ENCODE measurements at regions not wholly inside any gene's neighbourhood (a gene's known extent, or its start where the extent isn't known, plus 50 kb on each side); places are given as distances from the start of the nearest gene placed in this dataset.

DNA sequence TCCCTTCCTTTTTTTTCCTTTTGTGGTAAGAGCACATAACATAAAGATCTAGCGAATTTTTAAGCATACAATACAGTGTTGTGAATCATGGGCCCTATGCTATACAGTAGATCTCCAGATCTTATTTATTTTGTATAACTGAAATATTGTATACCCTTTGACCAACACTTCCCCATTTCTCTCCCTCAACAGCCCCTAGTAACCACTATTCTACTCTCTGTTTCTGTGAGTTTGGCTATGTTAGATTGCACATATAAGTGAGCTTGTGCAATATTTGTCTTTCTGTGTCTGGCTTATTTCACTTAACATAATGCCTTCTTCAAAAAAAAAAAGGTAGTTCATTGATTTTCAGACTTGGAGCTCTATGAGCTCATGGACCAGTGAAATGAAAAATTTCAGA is 180.5 kb downstream of the C11orf91 start:
- no peak for DNase-seq

DNA sequence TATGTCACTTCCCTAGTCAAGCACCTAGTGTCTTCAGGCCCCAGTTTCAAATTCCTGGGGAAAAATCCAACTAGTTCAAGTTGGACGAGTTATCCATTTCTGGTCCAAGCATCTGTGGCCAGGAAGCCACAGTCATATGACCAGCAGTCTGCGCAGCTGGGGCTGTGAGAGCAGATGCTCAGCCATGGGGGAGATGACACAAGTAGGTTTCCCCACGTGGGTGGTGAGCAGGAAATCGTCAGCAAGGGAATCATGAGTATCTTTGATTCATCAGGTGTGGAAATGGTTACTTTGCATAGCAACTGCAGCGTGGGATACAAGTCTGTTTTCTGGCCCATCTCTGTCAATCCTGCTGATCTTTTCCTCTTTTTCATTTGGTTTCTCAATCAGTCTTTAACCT is 185.3 kb downstream of the C11orf91 start:
- DNase-seq: no peak

DNA sequence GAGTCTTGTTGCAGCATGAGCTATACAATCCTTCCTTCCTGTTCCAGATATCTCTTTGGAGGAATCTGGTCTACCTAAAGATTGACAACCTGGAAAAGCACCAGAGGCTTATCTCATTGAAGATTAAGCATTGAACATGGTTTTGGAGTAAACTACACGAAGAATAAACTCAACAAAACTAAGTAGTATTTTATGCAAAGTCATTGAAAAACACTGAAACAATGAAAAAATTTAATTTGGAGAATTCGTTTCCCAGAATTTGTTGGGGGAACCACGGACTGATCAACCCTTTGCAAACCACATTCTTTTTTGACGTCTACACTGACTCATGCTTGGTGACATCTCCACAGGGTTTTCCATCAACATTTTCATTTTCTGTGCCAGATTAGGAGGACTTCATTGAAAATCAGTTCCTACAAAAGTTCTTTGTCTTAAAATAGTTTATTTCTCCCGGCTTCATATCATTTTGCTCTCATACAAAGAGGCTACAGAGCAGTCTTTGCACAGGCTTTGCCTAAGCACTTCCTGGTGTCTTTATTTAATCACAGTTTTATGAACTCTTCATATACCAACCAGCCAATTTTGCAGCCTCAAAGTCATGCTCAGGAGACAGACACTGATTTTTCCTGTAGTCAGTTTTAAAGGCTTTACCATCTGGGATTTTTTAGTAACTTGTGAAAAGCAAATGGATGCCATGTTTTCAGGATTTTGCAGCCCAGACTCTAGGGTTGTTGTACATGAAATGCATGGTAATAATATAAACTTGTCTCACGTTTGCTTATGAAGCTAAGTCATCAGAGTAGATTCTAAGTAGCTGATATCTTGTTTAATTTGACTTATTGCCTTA is 186.3 kb downstream of the C11orf91 start:
- no peak for DNase-seq

DNA sequence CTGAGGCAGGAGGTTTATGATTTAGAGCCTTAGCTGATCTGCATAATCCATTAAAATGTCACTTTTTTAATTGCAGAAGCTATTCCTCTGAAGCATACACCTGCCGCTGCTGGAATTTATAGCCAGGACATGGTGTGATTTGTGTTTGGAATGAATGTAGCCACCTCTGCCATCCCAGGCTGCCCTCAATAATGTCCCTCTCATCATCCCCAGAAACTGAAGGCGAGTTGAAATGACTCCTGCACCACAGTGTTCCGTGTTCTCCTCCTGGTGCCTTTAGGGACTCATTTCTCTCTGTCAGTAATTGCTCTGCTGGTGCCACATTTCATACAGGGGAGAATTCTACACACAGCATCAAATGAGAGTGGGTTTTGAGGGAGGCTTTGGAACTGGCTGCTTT is 191.0 kb downstream of the C11orf91 start:
- peak in 1 of 3 experiments; percentile 4 for DNase-seq

DNA sequence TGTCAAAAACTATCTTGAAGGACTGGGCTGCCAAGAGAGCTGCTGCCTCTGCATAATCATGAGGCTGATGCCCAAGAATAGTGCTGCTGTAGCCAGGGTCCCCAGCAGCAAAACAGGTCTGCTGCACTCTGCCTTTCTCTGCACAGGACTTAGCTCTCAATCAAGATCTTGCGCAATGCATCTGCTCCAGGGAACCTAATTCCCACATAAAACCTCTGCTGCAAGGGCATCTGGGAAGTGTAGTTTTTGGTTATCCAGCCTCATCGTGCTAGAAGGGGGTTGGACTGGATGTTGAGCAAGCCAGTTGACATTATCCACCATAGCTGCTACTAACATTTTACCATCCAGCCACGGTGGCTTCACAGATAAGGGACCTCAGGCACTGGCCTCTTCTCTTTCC is 192.7 kb downstream of the C11orf91 start:
- peak in 1 of 3 experiments; percentile 14 for DNase-seq

DNA sequence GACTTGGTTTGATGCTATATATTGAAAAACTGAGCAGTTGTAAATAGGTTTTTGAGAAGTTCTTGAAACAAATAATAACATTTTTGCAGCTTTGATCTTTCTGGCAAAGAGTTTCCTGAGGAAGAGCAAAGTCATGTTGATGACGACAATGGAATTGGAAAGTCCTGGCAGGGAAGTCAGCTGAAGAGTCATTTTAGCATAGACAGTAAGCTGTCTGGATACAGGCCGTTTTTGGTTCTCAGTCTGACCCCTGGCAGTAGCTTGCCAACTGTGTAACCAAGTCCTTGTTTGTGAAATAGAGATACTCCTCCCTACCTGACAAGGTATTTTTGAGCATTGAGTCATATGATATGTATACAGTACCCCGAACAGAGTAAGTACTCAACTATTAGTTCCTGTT is 193.3 kb downstream of the C11orf91 start:
- no peak for DNase-seq

DNA sequence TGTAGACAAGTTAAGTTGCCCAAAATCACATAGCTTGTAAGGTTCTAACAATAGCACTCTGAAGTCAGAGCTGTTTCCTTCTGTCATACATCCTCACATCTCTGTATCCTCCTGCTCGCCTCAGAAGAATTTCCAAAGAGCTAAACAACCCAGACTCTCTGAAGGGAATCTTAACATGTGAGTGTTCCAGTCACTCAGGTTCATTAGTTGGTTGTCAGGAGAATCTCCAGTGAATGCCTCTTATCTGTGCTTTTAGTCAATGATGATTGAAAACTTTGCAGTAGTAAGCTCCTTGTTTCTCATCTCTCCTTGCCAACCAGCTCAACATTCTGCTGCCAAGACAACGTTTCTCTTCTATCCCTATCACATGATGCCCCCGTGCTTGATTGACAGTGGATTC is 195.5 kb downstream of the C11orf91 start:
- DNase-seq: no peak

DNA sequence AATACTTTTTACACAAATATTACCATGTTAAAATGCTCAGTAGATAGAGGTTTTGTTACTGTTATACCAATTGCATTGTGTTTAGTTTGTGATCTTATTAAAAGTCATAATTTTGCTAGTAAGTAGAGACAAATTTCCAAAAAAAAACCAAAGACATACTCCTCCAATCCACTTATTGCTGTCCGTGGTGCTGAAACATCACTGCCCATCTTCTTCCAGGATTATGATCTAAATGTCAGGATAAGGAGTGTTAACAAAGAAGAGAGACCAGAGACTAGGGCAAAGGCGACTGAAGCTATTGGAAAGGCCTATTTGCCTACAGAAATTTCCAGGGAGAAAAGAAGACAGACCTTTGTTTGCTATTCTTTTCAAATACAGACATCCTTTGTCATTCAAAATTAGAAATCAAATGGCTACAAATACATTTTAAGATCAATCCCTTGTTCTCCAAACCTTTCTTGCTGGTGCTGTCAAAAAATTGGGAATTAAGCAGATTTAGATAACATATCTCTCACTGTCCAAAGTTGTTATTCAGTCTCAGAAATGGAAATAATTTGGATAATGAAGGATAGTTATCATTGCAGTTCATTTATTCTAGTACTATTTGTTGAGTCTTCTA is 199.7 kb downstream of the C11orf91 start:
- no peak for DNase-seq

DNA sequence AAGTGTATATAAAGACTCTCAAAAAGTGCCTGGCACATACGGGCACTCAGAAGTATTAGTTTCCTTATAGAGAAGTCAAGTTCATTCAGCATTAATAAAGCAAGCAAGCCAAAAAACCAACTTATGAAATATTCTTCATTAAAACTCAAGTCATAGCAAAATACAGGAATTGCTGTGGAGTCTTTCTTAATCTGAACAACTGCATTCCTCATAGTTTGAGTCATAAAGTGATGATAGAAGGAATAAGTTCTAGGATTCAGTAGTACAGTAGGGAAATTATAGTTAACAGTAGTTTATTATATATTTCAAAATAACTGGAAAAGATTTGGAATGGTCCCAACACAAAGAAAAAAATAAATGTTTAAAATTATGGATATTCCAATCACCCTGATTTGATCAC is 200.3 kb downstream of the C11orf91 start:
- DNase-seq: no peak

DNA sequence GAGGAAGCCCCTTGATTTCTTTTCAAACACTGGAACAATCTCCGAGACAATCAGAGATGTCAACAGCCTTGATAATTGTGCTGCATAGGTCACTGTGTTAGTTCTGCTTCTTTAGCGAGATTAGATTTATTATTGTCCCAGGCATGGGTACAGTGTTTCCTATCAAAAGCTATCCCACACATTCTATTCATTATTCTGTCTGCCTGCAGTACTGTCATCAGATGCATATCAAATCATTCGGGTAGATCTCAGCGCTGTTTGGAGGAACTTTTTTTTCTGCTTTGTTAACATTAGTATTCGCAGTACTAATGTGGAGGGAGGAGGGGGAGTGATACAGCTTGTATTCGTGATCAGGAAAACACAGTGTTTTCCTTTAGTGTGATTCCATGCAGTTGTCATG is 208.0 kb downstream of the C11orf91 start:
- no peak for DNase-seq

DNA sequence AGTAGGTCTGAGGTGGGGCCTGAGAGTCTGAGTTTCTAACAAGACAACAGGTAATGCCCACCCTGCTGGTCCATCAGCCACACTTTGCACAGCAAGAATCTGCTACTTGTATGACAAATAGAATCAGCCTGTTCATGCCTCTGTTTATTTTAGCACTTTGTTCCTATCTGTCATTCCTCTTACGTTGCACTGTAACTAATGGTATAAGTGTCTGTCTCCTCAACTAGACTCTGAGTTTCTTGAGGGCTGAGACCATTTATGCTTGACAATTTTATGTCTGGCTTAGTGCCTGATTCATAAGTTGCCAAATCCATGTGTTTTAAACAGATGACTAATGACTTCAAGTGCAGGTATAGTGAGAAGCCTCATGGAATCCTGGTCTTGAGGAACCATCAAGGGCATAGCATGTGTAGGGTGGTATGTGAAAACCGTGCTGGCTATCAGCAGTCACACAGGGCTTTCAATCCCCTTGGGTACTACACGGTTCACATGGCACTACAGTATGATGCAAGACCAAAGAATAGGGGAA is 209.7 kb downstream of the C11orf91 start:
- DNase-seq: no peak

DNA sequence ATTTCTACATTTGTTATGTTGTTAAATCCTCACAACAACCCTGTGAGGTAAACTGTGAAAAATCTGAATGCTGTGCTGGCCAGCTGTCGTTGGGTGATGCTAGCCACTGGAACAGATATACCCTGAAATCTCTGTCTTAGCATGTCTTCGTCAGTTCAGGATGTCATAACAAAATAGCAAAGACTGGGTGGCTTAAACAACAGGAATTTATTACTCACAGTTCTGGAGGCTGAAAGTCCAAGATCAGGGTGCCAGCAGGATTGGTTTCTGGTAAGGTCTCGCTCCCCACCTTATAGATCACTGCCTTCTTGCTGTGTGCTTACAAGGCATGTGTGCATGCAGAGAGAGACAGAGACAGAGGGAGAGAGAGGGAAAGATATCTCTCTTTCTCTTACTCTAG is 211.7 kb downstream of the C11orf91 start:
- DNase-seq: no peak

DNA sequence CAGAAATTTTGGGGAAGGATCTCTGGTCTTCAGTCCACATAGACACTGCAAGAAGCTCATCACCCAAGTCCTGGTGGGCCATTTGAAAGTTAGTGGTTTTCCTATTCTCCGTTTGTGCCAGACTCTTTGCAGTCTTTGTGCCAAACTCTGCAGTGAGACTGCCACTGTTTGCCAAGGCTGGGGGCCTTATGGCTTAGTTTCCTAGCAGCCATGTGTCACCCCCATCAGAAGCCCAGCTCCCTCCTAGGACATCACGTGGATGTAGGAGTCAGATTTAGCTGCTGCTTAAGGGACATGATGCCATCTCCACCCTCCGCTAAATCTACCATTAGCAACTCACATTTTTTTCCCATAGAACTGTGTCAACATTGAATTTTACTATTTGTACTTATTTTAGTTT is 220.0 kb downstream of the C11orf91 start:
- no peak for DNase-seq

DNA sequence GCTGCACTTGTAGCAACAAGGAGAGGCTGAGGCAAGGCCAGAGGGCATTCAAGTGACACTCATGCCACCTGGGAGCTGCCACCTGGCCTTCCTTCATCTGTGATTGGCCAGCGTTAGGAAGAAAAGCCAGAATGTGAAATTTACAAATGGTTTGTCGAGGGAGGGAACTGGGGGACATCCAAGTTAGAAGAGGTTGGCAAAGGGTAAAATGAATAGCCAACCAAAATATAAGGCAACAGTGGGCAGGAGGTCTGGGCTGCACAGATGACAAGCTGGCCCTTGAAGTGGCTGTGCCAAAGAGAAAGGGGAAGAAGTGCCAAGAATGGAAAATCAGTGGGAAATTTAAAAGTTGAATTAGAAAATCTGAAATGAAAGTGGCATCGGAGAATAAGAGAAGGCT is 221.4 kb downstream of the C11orf91 start:
- peak in 1 of 3 experiments; percentile 19 for DNase-seq

DNA sequence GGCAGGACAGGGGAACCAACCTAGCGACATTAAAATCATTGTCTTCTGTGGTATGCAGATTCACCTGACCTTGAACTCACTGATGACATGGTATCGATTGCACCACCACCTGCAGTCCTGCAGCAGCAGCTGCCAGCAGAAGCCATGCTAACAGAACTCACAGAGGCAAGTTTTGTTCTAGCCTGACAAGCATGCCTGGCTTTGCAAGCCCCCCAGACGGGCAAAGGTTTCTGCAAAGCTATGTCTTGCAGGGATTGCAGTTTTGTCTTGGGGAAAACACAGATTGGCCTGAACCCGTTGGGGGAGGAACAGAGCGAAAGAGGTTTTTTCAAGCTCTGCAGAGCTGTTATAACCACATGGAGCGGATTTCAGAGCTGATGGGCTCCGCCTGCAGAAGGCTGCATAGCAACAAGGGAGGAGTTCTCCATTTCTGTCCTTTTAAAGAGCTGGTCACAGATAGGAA is 221.0 kb downstream of the HIPK3 start:
- DNase-seq: peak; percentile 30 to 79 (median 65)

DNA sequence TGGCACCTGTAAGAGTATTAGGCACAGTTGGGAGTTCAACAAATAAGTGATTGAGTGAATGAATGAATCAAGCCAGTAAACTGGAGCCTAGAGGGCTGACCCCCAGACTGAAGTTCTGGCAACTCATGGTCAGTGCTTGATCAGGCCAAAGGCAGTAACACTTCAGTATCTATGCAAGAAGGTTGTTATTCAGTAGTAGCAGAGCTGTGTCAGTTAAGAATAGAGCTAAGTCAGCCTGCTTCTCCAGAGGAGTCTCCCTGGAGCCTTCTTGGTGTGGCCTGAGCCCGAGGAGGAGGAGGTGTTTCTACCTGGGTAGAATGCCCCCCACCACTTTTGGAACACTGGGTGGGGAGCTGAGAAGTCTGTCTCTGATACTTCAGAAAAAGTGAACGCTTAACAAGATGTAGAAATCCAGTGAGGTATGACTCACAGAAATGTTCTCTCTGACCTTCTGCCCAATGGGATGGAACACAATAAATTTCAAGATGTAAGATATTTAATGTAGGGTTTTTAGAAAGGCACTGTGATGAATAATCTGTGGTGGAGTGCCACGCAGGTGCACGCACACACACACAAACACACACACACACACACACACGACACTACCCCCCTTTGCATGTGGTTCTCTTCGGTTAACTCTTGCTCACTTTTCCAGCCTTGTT is 219.9 kb downstream of the HIPK3 start:
- DNase-seq: no peak

DNA sequence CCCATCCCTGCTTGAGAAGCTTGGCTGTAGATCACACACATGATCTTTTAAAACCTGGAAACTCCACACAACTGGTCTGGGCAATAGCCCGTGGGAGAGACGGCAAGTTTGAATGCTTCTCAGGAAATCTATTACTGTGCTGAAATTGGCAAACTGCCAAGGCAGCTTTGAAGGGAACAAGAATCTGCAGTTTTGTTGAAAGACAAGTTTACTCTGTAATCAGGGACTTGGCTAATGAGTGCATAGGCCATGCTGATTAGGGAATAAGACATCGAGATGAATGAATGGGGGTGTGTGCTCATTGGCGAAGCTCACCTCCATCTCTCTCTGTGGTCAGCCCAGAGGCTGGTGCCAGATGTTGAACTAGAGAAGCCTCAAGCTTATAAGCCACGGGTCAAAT is 218.8 kb downstream of the HIPK3 start:
- peak; percentile 65 to 90 (median 72) for DNase-seq

DNA sequence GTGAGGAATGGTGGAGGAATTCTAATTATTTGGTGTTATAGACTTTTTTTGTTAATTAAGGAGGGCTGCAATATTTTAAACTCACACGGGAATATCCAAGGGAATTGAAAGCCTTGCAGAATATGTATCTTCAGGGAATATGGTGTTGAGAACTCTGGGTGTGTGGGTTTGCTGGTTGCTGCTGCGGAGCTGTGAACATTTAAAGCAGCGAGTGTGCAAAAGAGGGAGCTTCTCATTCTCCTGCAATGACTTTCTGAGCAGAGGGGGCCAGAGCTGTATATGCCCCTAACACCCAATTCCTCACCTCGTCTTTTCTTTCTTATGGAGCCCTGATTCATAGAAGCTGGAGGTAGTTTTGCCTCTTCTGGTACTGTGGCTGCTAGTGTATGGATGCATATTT is 217.7 kb downstream of the HIPK3 start:
- DNase-seq: no peak

DNA sequence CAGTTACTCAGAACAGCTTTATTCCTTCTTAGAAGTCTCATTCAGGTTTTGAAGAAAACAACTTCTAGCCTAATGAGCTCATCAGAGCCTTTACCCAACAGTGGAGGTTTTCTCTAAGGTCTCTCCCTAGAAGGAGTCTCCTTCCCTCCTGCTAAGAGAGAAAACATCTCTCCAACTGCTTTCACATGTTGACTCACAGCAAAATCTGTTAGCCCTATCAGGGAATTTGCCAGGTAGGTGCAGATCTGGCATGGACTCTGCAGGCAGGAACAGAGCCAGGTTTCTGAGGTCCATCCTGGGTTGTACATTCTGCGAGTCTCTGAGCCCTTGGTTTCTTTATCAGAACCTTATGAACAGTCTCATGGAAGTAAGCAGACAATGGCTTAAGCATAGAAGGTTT is 214.4 kb downstream of the HIPK3 start:
- no peak for DNase-seq

DNA sequence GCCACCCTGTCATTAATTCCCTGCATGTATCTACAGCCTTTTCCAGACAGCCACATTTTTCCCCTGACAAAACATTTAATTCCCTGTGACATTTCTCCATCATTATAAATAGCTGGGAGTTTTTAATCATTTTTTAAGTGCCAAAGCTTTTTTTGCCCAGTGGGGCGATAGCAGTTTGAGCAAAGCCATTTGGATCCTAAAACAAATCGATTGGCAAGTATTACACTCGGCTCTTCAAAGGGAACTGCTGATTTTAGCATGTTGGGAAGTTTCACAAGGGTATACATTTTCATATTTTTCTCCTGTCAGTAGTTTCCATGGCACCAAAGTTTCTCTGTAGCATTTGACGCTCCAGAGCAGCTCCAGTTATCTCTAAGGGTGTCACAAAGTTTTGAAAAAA is 210.8 kb downstream of the HIPK3 start:
- no peak for DNase-seq

DNA sequence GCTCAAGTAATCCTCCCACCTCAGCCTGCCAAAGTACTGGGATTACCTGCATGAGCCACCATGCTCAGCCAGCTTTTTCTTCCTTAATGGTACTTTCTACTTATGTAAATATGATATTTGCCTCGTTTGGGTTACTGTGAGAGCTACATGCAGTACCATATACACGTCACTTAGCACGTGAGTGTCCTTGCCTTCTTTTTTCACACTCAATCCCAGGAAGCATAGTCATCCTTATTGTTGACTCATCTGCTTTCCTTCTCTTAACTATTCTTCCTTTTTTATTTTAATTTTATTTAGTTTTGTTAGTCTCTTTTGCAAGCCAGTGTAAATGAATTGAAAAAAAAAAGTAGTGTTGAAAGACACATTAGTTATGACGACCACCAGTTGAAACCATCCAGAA is 205.9 kb downstream of the HIPK3 start:
- DNase-seq: no peak

DNA sequence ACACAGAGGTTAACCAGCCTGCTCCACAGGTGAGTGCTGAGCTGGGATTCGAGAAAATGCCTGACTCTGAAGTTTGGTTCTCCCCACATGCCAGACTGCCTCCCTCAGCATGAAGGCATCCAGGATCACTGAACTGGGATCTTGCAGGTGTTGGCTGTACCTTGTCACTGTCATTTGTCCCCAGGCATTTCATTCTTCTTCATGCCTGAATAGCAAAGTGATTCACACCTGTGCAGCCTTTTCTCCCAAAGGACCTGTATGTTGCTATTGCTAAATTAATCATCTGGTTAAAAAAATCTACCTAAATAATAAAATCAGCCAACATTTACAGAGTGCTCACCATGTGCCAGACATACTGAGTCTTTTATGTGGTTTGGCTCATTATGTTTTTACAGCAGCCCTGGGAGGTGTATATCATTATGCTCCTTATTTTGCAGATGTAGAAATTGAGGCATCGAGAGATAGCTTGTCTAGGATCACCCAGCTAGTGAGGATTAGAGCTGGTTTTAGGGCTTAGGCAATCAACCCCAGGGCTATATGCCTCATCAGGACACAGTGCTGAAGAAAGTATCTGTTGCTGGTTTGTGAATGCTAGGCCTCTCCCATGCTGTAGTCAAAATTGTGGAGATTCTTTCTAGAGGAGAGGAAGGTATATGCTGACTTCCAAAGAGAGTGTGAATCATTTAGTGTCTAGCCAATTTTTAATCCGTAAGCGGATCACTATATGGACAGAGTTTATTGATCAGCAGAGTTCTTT is 204.4 kb downstream of the HIPK3 start:
- no peak for DNase-seq

DNA sequence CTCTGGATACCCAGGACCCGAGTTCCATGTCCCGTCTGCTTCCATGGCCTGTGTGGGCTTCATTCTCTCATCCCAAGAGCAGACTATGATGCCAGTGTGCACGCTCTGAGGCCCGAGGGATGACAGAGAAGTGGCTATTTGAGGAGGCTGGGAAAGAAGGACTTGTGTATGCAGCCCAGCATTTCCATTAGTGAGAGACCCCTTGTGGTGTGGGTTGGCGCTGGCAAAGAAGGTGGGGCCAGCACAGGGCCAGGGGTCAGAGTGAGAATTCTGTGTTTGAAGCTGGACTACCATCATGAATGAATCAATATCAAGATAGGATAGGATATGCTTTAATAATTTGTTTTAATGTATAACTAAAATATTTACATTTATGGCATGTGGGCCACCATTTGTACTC is 200.8 kb downstream of the HIPK3 start:
- no peak for DNase-seq
